Tibial nerve (tissue), 3 donors: ENCODE measurements at regions not wholly inside any gene's neighbourhood (a gene's known extent, or its start where the extent isn't known, plus 50 kb on each side); places are given as distances from the start of the nearest gene placed in this dataset.

Source experiments
- POLR2A ChIP-seq, 2 donors: fragments of 450-650 bp; IDR thresholded peaks; one replicate each; pipeline ENCODE4 v1.6.1; 2017; ENCODE audit warnings: antibody characterized with exemption in 2 of 2, mild to moderate bottlenecking in 2 of 2, moderate library complexity in 2 of 2
- TF ChIP-seq, protein P1 (sequence below), 5 experiments: fragments of 200-600 bp in 3 of 5; fragments of 450-650 bp in 2 of 5; sonication (generic) in 3 of 5; IDR thresholded peaks; one replicate each; pipeline ENCODE4 v1.5.1; 2016 to 2019; ENCODE audit warnings: antibody characterized with exemption in 5 of 5, mild to moderate bottlenecking in 3 of 5, moderate library complexity in 2 of 5

DNA sequence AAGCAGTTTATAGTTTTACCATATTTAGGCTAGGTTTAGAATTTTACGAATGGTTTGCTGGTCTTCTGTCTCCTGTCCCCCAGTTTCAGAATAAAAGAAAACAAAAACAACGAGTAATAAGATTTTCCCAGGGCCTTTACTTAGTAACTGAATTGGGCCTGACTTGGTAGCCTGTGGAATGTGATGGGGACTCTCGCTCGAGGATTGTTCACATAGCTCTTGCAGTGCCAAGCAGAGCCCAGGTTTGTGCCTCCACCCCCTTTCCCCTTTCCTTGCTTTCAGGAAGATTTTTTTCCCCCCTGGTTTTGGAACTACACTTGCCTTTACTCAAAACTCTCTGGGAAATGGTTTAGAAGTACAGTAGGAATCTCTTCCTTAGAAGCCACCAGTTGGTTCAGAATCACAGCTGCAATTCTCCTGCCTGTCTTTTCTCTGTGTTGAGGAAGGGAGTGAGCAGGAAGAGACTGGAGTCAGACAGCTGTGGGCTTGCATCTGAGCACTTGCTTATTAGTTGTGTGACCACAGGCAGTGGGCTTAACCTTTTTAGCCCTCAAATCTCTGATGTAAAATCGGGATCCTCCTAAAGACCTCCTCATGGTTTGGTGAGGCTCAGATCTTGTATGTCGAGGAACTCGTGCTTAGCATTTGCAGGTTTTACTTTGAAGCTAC is 501.2 kb downstream of the PCNX1 start:
- no peak for TF ChIP-seq POLR2A (IDR thresholded peaks at IDR 0.05)
- TF ChIP-seq, protein P1, sequence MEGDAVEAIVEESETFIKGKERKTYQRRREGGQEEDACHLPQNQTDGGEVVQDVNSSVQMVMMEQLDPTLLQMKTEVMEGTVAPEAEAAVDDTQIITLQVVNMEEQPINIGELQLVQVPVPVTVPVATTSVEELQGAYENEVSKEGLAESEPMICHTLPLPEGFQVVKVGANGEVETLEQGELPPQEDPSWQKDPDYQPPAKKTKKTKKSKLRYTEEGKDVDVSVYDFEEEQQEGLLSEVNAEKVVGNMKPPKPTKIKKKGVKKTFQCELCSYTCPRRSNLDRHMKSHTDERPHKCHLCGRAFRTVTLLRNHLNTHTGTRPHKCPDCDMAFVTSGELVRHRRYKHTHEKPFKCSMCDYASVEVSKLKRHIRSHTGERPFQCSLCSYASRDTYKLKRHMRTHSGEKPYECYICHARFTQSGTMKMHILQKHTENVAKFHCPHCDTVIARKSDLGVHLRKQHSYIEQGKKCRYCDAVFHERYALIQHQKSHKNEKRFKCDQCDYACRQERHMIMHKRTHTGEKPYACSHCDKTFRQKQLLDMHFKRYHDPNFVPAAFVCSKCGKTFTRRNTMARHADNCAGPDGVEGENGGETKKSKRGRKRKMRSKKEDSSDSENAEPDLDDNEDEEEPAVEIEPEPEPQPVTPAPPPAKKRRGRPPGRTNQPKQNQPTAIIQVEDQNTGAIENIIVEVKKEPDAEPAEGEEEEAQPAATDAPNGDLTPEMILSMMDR (IDR thresholded peaks at IDR 0.05), result no peak
